Hippocampal formation (tissue), 2 donors: ENCODE measurements at regions not wholly inside any gene's neighbourhood (a gene's known extent, or its start where the extent isn't known, plus 50 kb on each side); places are given as distances from the start of the nearest gene placed in this dataset.

Experiments used
- DNase-seq, 2 donors: peaks; one replicate each; lab custom pipeline; 2025; lab: John Stamatoyannopoulos, UW

DNA sequence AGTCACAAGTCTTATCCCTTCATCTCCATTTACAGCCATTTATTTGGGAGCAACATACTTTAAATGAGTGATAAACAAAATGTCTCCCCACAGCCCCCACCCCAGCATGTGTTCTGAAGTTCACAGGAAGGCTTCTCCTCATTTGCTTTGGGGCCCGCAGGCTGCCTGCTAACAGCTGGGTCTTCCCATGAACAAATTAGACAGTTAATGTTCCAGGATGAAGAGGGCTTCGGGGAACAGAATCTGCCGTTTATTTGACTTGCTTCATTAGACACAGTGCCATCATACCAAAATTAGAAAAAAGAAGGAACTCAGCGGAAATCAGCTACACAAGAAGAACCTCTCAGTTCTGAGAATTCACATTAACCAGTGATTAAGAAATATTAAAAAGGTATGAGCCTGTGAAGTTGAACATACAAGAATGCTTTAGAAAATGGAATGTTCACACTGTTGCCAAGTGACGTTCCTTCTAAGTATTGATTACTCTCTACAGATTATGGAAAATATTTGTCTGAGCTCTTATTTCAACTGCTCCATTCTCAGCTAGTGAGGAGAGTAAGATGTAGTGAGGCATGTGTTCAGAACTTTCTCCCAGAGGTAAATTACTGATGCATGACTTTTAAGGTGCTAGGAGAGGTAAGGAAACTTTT, 107.5 kb upstream of the THBS1 start:
- DNase-seq = no peak

DNA sequence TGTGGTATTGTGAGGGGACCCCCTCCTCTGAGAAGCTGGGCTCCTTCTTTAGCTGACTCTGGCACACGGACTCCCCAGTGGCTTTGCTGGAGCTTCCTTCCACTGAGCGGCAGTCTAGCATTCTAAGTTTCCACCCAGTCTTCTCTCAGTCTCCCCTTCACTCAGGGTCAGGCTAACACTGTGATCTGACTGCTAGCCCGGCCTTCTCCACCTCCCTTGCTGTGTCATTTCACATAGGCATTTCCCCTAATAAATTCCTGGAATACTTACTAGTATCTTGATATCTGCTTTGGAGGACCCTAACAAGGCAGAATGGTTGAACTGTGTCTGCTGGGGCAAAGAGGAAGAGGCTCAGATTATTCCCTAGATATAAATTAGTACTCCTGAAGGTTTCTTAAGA, 106.2 kb upstream of the THBS1 start:
- DNase-seq = no peak

DNA sequence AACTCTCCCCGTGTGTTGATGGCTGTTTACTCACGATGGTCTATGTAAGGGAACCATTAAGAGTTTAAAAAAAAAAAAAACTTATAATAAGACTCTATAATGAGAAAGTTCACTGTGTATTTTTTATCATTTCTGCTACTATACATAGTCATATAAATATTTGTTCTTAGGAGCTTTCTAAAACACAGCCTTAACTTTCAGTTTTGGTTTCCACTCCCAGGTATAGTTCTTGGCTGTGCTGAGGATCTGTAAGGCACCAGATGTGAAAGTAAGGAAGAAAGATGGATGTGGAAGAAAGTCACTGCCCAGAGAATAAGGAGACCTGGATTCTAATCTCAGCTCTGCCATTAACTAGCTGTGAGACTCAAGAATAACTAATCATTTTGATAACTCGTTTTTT, 101.9 kb upstream of the THBS1 start:
- DNase-seq = no peak

DNA sequence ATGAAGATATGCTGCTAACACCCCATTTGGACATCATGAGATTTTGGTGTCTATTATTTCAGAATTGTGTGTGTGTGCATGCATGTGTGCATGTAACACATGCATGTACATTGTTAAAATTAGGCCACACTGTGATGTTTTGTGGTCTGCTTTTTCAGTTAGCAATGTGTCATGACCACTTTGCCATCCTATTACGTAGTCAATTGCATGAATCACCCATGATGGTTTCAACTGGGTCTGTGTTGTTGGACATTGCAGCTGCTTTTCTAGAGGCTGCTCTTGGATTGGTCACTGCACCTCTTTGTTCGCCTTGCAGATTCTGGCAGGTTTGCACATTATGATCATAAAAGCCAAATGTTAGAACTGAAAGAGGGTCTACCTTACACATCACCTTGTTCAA, 101.0 kb upstream of the THBS1 start:
- no peak for DNase-seq

DNA sequence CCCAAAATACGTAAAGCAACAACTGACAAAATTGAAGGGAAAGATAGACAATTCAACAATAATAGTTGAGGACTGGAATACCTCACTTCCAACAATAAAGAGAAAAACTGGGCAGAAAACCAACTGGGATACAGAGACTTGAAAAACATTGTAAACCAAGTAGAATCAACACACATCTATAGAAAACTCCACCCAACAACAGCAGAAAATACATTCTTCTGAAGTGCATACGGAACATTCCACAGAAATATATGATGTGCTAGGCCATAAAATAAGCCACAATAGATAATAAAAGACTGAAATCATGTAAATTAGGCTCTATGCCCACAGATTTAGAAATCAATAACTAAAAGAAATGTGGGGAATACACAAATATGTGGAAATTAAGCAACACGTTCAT, 98.4 kb upstream of the THBS1 start:
- no peak for DNase-seq

DNA sequence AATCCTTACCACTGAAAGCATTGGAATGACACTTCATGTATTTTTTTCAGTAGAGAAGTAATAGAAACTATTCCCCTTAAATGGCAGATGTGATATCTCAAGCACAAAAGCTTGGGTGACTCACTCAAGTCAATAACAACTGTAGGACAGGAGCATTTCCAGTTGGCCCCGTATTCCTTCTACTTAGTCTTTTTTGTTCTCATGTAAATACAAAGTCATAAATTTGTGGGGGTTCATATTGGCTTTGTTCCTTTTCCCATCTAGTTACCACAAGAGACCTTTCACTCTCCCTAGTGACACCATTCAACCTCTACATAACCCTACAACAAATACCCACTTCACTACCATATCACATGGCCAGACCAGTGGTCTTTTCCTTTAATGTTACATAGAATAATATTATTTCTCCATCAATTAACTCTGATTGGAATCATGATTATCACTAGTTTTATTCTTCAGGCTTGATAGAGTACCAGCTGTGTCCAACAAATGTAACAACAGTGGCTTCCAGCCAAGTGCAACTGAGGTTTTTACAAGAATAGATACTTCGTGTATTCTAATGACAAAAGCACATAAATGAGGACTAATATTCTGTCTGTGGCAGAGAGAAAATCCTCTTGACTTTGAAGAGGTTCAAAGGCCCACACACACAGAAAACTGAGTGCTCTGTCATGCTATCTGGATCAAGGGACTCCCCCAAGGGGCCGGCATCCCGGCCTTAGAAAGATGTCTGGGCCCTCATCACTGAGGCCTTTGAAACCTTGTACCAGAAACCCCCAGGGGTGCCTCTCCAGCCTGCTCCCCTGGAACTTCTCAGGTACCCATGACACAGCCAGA, 94.0 kb upstream of the THBS1 start:
- DNase-seq = no peak

DNA sequence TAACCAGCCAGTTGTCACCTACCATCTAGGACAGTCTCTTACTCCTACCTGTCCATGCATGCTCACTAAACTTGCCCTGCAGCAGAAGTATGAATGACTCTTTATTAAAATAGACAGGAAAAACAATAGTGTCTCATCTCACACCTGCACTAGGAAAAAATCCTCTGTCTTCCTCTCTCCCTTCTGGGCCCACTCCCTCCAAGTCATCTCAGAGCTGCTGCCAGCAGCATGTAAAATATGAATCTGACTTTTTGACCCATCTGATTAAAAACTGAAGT, 93.5 kb upstream of the THBS1 start:
- no peak for DNase-seq

DNA sequence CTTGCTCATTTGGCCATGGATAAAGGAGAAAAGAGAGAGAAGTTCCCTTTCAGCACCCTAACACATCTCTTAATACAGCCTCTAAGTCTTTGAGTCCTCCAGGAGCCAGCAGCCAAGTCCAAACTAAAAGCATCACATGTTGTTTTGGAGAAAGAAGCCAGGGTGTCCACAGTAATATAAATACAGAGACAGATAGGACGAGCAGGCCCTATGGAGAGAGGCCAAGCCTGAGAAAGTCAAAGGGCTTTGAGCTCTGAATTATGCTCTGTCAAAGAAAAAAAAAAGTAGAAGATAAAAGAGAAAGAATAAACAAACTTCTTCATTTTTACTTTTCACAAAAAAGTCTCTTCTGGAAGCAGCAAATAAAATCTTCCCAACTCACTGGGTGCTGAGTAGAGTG, 92.4 kb upstream of the THBS1 start:
- no peak for DNase-seq

DNA sequence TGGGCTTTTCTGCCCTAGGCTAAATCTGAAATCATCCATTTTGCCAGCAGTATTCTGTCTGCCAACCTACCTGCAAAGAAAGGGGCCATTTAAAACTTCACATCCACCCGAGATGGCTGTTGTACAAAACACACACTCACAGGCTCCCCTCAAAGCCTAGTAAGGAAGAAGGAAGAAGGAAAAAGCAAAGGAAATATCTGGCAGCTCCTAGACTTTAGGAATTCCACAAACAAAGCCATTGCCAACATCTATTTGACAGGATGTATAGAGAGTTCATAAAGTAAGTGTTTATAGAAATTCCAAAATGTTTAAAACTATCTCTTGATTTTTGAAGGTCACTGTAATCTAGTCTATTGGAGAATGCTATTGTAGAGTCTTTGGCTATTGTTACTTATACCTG, 91.9 kb upstream of the THBS1 start:
- DNase-seq = no peak

DNA sequence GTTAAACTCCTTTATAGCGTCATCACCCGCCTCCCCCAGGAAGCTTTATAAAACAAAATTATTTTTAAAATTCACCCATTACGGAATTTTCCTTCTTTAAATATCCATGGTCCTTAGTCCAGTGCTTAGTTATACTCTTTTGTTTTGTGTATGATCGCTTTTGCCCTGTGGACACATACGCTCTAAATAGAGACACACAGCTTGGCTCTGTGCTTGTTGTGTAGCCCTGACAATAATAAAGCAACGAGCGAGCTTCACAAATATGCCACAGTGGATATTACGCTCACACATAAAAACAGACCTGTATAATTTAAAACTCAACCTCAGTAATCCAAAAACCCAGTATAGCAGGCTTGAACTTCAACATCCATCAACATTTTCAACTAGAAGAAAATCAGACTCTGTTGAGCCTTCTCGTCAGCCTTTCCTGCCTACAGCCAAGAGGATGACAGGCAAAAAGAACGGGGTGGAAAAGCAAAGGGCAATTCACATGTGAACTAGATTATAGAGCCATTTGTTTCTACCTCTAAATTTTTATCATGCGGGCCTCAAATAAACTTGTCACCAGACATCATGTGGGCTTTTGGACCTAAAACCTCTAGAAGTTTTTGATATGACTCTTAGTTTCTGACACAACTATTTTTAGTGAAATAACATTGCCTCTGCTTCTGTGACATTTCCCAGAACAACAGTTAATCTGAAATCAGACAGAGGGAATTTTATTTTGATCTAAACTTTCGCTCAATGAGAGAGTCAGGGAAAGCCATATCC, 89.6 kb upstream of the THBS1 start:
- DNase-seq = no peak

DNA sequence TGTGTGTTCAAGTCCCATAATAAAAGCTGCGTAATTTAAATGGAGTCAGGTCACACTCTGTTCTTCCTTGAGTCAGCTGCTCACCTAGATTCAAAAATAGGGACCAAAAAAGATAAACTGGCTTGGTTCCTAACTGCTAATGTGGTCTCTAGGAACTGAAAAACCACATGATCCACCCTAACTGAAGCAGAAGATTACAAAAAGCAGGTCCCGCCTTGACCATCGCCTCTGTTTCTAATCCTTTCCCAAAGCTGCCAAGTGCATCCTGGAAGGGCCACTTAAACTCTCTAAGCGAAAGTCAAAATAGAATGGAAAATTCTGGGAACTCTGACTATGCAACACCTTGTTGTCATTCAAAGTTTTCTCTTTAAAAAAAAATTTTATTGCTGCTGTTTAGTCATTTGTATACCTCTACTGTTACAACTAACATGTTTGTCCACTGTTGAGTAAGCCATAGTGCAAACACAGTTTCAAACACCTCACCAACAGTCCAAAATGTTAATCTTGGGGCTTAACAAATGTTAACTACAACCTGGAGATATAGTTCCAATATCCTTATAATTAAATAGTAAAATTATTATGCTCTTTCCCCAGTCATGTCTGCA, 88.9 kb upstream of the THBS1 start:
- DNase-seq = no peak

DNA sequence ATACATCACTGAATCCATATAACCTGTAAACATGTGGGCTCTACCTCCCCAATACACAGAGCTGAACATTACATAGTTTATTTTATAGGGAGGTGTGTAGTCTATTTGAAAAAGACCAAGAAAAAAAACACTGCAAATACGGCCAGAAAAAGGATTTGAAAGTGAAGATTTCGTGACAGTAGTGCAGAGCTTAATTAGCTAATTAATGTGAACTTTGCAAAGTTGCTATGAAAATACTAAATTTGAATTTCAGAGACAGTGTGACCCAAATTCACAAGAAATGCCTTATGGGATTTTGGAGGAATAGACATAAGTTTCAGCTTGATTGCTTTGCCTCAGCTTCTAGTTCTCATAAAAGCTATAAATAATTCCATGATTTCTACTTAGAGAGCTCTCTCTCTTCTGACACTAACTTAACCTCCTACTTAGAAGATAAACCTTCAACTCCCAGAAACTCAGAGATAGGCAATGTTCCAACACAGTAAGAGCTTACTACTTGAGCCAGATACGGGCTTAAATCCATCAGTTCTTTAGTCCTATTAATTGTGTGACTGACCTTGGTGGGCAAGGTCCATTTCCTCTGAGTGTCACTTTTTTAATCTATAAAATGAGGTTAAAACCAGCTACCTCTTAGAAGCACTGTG, 87.3 kb upstream of the THBS1 start:
- DNase-seq = no peak

DNA sequence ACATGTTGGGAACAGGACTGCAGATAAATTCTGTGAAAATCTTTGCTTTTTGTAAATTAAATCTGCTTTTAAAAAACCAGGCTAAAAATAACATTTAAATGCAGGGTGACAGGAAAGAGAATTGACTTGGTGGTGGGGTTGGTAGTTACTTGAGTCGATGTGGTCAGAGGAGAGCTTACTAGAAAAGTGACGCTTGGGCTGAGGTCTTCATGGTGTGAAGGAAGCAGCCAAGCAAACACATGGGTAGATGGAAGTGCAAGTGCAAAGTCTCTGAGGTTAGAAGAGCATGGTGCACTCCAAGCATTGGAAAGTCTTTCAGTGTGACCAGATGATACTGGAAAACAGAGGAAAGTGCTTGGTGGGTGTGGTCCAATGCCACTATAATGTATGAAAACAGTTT, 86.4 kb upstream of the THBS1 start:
- DNase-seq = no peak

DNA sequence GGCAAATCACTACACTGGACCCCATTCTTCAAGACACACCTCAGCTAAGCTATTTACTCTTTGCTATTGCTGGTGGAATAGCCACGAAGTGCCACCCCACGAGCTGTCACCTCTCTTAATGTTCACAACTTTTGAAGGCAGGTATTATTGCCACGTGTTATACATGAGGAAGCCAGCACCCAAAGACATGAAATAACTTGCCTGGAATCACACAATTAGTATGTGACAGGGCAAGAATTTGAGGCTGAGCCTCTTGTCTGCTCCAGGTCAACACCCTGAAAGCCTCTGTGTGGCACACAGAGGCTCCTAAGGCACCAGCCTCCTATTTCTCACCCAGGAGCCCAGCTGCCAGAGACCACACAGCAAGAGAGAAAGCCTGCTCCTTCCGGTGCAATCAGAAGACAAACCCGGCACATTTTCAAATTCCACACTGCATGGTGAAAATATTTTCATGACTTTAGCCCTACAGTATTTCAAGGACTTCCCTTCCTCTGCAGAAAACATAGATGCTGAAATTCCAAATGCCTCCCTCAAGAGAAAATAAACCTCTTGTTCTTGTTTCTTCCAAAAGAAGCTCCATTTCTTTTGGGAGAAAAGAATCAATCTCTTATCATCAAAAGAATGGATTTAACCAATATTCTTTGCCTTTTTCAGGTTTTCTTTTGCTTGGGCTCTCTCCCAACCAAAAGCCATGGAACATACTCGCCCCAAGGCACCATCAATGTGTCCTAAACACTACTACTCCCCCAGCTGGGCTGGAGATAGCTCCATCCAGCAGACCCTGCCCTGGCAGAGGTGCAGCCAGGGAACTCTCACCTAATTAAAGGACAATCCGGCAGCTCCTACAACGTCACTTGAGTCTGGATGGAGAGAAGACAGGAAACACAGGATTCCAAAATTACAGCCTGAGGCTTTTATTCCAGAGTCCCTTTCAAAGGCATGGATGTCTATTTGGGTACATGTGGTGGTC, 84.7 kb upstream of the THBS1 start:
- DNase-seq = no peak

DNA sequence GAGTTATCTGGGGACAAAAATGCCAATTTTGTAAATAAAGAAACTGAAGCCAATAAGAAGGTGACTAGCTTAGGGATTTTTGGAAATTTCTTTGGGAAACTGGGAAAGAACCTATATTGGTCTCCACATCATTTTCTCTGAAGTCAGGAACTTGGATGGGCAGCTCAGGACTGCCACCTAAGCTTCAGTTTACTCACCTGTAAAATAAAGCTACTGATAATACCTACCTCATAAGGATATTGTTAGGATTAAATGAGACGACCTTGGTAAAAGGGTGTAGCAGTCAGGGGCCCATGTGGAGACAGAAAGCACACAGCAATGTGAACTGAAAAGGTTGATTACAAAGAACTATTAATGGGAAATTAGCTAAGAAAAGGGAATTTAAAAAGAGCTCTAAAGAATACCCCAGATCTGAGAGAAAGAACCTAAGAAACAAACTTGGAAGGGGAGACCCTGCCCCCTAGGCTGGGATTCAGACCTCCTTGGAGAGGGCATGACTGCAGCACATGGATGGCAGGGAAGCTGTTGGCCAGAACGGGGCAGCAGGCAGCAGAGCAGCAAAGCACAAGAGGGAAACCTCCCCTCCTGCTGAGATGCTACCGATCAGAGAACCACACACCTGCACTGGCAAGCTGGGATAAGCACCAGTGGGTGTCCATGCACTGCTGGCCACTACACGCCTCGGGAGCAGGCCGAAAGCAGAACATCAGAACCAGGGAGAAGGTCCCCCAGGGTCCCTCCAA, 83.7 kb upstream of the THBS1 start:
- DNase-seq = no peak

DNA sequence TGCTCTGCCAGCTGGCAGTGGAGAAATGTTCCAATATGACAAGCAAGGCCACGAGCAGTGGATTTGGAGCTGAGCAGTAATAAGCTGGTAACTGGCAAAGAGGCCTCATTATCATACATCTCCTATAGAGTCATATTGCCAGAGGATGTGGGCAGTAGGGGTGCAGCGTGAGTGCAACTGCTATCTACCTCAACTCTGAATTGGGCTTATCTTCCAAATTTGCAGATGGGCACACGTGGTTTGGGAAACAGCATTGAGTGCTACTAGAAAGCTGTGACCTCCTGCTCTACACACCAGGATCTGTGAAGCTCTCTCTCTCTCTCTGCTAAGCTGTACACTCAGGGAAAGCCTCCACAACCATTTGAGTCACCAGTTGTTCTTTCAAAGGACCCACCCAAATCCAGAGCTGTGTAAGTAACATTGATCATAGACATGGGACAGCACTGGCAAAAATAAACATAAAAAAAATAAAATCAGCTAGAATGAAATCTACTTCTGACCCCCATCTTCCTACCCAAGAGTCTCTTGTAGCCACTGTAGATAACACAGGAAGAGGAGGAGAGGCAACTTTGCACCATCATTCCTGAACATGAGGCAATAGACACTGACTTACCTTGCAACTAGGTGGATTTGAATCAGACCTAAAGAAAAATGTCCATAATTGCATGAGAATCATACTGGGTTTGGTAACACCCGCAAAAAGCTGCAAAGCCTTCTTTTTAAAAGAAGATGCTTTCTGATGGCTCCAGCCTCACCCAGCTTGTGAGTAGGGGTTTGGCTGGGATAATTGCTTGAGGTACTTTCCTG, 82.9 kb upstream of the THBS1 start:
- no peak for DNase-seq

DNA sequence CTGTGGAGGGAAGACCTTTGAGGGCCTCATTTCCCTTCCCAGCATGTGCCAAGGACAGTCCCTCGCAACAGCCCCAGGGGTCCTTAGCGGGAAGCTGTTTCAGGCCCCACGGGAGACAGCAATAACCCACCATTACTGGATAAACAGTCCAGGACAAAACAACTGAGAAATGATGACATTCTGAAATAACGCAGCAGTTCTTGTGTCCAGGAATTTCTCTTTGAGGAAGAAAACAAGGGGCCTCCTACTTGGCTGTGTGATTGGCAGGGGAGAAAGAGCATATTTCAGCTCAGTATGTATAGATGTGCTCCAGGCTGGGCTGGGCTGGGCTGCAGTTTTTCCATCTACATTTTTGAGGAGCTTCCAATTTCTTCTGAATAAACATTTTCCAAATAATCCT, 82.2 kb upstream of the THBS1 start:
- DNase-seq = no peak

DNA sequence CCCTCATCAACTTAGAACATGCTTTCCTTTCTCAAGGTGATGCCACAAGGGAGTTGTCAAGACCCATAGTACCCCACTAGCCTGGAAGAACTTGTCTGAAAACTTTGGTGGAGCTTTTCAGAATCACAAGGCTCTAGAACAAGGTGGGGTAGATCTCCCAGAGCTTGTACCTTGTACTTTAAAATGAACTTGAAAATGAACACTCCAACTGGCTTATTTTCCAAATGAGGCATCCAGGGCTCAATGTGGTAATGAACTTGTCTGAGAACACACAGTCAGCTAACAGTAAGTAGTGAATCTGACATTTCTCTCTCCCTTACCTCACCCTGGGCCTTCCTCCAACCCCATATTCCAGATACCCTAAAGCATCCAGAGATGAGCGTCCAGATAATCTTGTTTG, 81.8 kb upstream of the THBS1 start:
- no peak for DNase-seq

DNA sequence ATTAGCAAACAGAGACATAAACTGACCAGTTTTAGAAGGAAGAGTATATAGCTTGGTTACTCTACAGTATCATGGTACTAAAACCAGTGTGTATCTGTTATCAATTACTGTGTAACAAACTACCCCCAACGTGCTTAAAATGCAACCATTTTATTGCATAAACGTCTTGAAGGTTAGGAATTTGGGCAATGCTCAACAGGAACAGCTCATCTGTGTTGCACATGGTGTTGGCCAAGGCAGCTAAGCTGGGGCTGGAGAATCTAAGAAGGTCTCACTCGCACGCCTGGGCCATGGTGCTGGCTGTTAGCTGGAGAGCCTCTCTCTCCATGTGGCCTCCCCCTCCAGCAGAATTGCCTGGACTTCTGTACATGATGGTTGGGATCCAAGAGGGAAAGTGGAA, 81.2 kb upstream of the THBS1 start:
- DNase-seq = no peak
